ENCODE measurements at regions not wholly inside any gene's neighbourhood (a gene's known extent, or its start where the extent isn't known, plus 50 kb on each side); places are given as distances from the start of the nearest gene placed in this dataset.

DNA sequence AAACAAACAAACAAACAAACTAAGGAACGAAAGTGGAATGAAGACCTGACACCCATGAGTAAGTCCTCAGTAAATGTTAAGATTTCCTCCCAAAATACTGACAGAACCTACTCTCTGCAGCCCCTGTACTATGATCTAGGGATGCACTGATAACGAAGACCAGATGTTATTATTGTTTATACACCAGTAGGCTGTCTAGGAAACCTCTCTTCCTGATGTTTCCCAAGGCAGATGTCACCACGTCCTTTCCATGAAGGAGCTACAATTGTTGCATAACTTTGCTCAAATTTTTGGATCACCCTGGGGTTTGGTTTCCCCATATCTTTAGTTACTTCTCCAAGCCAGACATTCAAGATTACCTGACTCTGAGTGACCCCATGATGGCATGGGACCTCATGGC is 340.7 kb downstream of the MIAT start:
- Histone ChIP-seq H3K14ac (ENCODE audit: insufficient read depth, low read length) (no peak overlapping the region), H2BK20ac (ENCODE audit: low read depth, low read length, poor library complexity, severe bottlenecking) (no peak overlapping the region), H2AK5ac (ENCODE audit: insufficient read length, low read length) (no peak overlapping the region), H4K20me1 (ENCODE audit: control insufficient read depth, insufficient read depth, insufficient read length) (no peaks in the 10 kb centered on the region), H3K9ac (ENCODE audit: extremely low read depth, insufficient read length, low read length) (no peak overlapping the region), H2BK120ac (ENCODE audit: low read depth, low read length, poor library complexity, severe bottlenecking) (no peak overlapping the region), H2BK5ac (ENCODE audit: insufficient read length, low read length) (no peak overlapping the region), H3K56ac (ENCODE audit: insufficient read length, low read depth, low read length) (no peak overlapping the region), H4K5ac (ENCODE audit: insufficient read length, low read depth, low read length) (no peak overlapping the region), H3K9me3 (ENCODE audit: control insufficient read depth, low read depth, low read length) (no peaks in the 10 kb centered on the region), H2BK15ac (ENCODE audit: low read depth, low read length) (no peak overlapping the region), H3T11ph (ENCODE audit: low read length) (no peak overlapping the region), H3K23ac (ENCODE audit: insufficient read length, low read depth, low read length) (no peak overlapping the region), H3K23me2 (ENCODE audit: insufficient read length, low read depth, low read length, poor library complexity, severe bottlenecking) (no peaks in the 10 kb centered on the region), H3K27ac (ENCODE audit: insufficient read length, low read depth, low read length) (no peak overlapping the region), H2BK12ac (ENCODE audit: insufficient read length, low read depth, low read length) (no peak overlapping the region), H3K79me1 (ENCODE audit: insufficient read depth, low read depth, low read length, poor library complexity, severe bottlenecking) (no peaks in the 10 kb centered on the region), H3K18ac (ENCODE audit: insufficient read length, low read depth, low read length) (no peak overlapping the region), H3K79me2 (ENCODE audit: insufficient read depth, low read length) (no peaks in the 10 kb centered on the region), H4K91ac (ENCODE audit: insufficient read length, low read depth, low read length) (no peak overlapping the region), H3K27me3 (ENCODE audit: insufficient read depth, low read length) (no peaks in the 10 kb centered on the region), H3K4me1 (ENCODE audit: insufficient read depth, low read length) (no peaks in the 10 kb centered on the region), H2AFZ (ENCODE audit: low read length) (no peak overlapping the region), H4K8ac (replicated peaks; ENCODE audit: insufficient read length, low read depth, low read length) (no peak overlapping the region), H3K4me2 (ENCODE audit: insufficient read depth, insufficient read length, low read length) (no peak overlapping the region), H3K4ac (ENCODE audit: low read depth, low read length) (no peak overlapping the region)
- no peak overlapping the region for H3K27ac Mint-ChIP-seq
- H3K36me3 Mint-ChIP-seq (ENCODE audit: insufficient read depth in 1 of 3, low read depth in 3 of 3): no peaks in the 10 kb centered on the region
- H3K4me1 Mint-ChIP-seq: peaks cover 13 to 19% of the 10 kb centered on the region in 2 experiments
- H3K27me3 Mint-ChIP-seq (ENCODE audit: low read depth): peaks cover 7% of the 10 kb centered on the region
- no peaks in the 10 kb centered on the region for H3K9me3 Mint-ChIP-seq
- no peak for DNase-seq
- H3K4me3 Mint-ChIP-seq: no peak overlapping the region
- WGBS (ENCODE audit: extremely low coverage, insufficient read length, low lambda C conversion rate): no CpG with 5 or more reads among the region's 3 CpGs
- TF ChIP-seq, protein P1, sequence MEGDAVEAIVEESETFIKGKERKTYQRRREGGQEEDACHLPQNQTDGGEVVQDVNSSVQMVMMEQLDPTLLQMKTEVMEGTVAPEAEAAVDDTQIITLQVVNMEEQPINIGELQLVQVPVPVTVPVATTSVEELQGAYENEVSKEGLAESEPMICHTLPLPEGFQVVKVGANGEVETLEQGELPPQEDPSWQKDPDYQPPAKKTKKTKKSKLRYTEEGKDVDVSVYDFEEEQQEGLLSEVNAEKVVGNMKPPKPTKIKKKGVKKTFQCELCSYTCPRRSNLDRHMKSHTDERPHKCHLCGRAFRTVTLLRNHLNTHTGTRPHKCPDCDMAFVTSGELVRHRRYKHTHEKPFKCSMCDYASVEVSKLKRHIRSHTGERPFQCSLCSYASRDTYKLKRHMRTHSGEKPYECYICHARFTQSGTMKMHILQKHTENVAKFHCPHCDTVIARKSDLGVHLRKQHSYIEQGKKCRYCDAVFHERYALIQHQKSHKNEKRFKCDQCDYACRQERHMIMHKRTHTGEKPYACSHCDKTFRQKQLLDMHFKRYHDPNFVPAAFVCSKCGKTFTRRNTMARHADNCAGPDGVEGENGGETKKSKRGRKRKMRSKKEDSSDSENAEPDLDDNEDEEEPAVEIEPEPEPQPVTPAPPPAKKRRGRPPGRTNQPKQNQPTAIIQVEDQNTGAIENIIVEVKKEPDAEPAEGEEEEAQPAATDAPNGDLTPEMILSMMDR (conservative IDR thresholded peaks at IDR 0.05): no peak
